Hepatocyte (in vitro differentiated cells): ENCODE measurements at regions not wholly inside any gene's neighbourhood (a gene's known extent, or its start where the extent isn't known, plus 50 kb on each side); places are given as distances from the start of the nearest gene placed in this dataset.

Experiments used
- EZH2 ChIP-seq: fragments of 200-600 bp; sonication (generic); IDR thresholded peaks from 2 replicates; pipeline ENCODE4 v1.6.1; 2016; ENCODE audit warnings: antibody characterized with exemption, mild to moderate bottlenecking, borderline replicate concordance
- EZH2phosphoT487 ChIP-seq: fragments of 200-600 bp; sonication (generic); IDR thresholded peaks from one replicate; pipeline ENCODE4 v1.6.1; 2018; ENCODE audit warnings: antibody characterized with exemption, mild to moderate bottlenecking, low read depth, moderate library complexity; ENCODE audit not compliant: unreplicated experiment, severe bottlenecking
- TF ChIP-seq, protein P1 (sequence below): fragments of 200-600 bp; sonication (generic); IDR thresholded peaks from 2 replicates; pipeline ENCODE4 v1.5.1; 2016; ENCODE audit warnings: antibody characterized with exemption, mild to moderate bottlenecking; ENCODE audit not compliant: poor library complexity

GRCh38 chr2:167572883-167573619 is 674.3 kb downstream of the STK39 start:
- TF ChIP-seq, protein P1, sequence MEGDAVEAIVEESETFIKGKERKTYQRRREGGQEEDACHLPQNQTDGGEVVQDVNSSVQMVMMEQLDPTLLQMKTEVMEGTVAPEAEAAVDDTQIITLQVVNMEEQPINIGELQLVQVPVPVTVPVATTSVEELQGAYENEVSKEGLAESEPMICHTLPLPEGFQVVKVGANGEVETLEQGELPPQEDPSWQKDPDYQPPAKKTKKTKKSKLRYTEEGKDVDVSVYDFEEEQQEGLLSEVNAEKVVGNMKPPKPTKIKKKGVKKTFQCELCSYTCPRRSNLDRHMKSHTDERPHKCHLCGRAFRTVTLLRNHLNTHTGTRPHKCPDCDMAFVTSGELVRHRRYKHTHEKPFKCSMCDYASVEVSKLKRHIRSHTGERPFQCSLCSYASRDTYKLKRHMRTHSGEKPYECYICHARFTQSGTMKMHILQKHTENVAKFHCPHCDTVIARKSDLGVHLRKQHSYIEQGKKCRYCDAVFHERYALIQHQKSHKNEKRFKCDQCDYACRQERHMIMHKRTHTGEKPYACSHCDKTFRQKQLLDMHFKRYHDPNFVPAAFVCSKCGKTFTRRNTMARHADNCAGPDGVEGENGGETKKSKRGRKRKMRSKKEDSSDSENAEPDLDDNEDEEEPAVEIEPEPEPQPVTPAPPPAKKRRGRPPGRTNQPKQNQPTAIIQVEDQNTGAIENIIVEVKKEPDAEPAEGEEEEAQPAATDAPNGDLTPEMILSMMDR, result no peak
- TF ChIP-seq EZH2 (no peak), EZH2phosphoT487 (no peak)
